HG02588 (cell line): ENCODE measurements at regions not wholly inside any gene's neighbourhood (a gene's known extent, or its start where the extent isn't known, plus 50 kb on each side); places are given as distances from the start of the nearest gene placed in this dataset.

ENCODE experiments used
- ATAC-seq: cut with Tn5 transposase; IDR thresholded peaks from one replicate; pipeline ENCODE4 v1.9.1; 2021; ENCODE audit warnings: mild to moderate bottlenecking, moderate library complexity; ENCODE audit not compliant: unreplicated experiment

GRCh38 chr1:4595341-4596225, 58.8 kb upstream of the AJAP1 start:
- ATAC-seq: no peak

GRCh38 chr1:4596486-4596885, 57.9 kb upstream of the AJAP1 start:
- ATAC-seq: no peak

GRCh38 chr1:4597020-4597419, 57.4 kb upstream of the AJAP1 start:
- ATAC-seq: no peak

- no peak for ATAC-seq
Observed at GRCh38 chr1:4598561-4598960, 55.8 kb upstream of the AJAP1 start.

- no peak for ATAC-seq
Observed at GRCh38 chr1:4599521-4599920, 54.9 kb upstream of the AJAP1 start.

- ATAC-seq: no peak
Observed at GRCh38 chr1:4599951-4600481, 54.4 kb upstream of the AJAP1 start.

GRCh38 chr1:4600615-4601460, 53.6 kb upstream of the AJAP1 start:
- ATAC-seq: no peak

GRCh38 chr1:4601941-4602340, 52.5 kb upstream of the AJAP1 start:
- ATAC-seq: no peak

GRCh38 chr1:4602462-4603294, 51.7 kb upstream of the AJAP1 start:
- no peak for ATAC-seq

- ATAC-seq: no peak
Observed at GRCh38 chr1:4603295-4604110, 50.9 kb upstream of the AJAP1 start.
